Head of caudate nucleus (tissue), 42 donors: ENCODE measurements at regions not wholly inside any gene's neighbourhood (a gene's known extent, or its start where the extent isn't known, plus 50 kb on each side); places are given as distances from the start of the nearest gene placed in this dataset.
A peak's percentile ranks its signal among the peaks of the same experiment; 100 is the strongest.
"Not testable (repeated sequence)": the region's sequence is repeated elsewhere in the genome, so short reads cannot be mapped to it uniquely, and the experiment has no call there.

Source experiments
- DNase-seq, 42 donors: peaks; one replicate each; pipeline versions ENCODE4 v3.0.0 to v3.0.0-alpha.2; 2020 to 2021; ENCODE audit warnings: mixed read lengths in 7 of 42
- intact Hi-C: fragments of 100-400 bp; cut with DNase I; formaldehyde crosslinking; loops from one replicate; pipeline ENCODE4 v1.15.0; 2022

GRCh38 chr13:22932632-22933412 lies 248.0 kb upstream of the SGCG start:
- intact Hi-C loops, result loop anchor here (10.0 kb wide), 1 partner anchor 1422 kb away; no protein-coding TSS in a partner anchor

GRCh38 chr13:22933571-22934181 lies 247.1 kb upstream of the SGCG start:
- intact Hi-C loops, result loop anchor here (10.0 kb wide), 1 partner anchor 1421 kb away; no protein-coding TSS in a partner anchor

More at GRCh38 chr13:22932632-22933412, 248.0 kb upstream of the SGCG start:
- DNase-seq, result not testable (repeated sequence)

GRCh38 chr13:22934744-22935523 lies 245.8 kb upstream of the SGCG start:
- DNase-seq, result no peak

More at GRCh38 chr13:22933571-22934181, 247.1 kb upstream of the SGCG start:
- DNase-seq, result no peak

GRCh38 chr13:22936228-22936627 lies 244.6 kb upstream of the SGCG start:
- intact Hi-C loops, result loop anchor here (10.0 kb wide), 1 partner anchor 1419 kb away; no protein-coding TSS in a partner anchor
- no peak for DNase-seq

More at GRCh38 chr13:22934744-22935523, 245.8 kb upstream of the SGCG start:
- intact Hi-C loops, result loop anchor here (10.0 kb wide), 1 partner anchor 1420 kb away; no protein-coding TSS in a partner anchor

GRCh38 chr13:22937241-22937640 lies 243.5 kb upstream of the SGCG start:
- intact Hi-C loops, result loop anchor here (10.0 kb wide), 1 partner anchor 1418 kb away; no protein-coding TSS in a partner anchor
- DNase-seq, result no peak

GRCh38 chr13:22937953-22938352 lies 242.8 kb upstream of the SGCG start:
- DNase-seq, result no peak
- intact Hi-C loops, result loop anchor here (10.0 kb wide), 1 partner anchor 1417 kb away; no protein-coding TSS in a partner anchor

GRCh38 chr13:22938576-22938975 lies 242.2 kb upstream of the SGCG start:
- intact Hi-C loops, result loop anchor here (10.0 kb wide), 1 partner anchor 1416 kb away; no protein-coding TSS in a partner anchor

GRCh38 chr13:22939157-22939556 lies 241.6 kb upstream of the SGCG start:
- intact Hi-C loops, result loop anchor here (10.0 kb wide), 1 partner anchor 1416 kb away; no protein-coding TSS in a partner anchor
- no peak for DNase-seq

More at GRCh38 chr13:22938576-22938975, 242.2 kb upstream of the SGCG start:
- no peak for DNase-seq

GRCh38 chr13:22940090-22940710 lies 240.6 kb upstream of the SGCG start:
- intact Hi-C loops, result no loop called here

GRCh38 chr13:22940736-22941135 lies 240.0 kb upstream of the SGCG start:
- intact Hi-C loops, result no loop called here
- DNase-seq, result no peak

More at GRCh38 chr13:22940090-22940710, 240.6 kb upstream of the SGCG start:
- DNase-seq, result no peak

GRCh38 chr13:22941495-22941894 lies 239.3 kb upstream of the SGCG start:
- DNase-seq, intact Hi-C loops: not testable (repeated sequence)

GRCh38 chr13:22942831-22943230 lies 237.9 kb upstream of the SGCG start:
- intact Hi-C loops, result not testable (repeated sequence)
- peak in 1 of 42 donors; percentile 33 for DNase-seq

GRCh38 chr13:22944378-22944777 lies 236.4 kb upstream of the SGCG start:
- intact Hi-C loops, result no loop called here
- no peak for DNase-seq

- intact Hi-C loops, result no loop called here
- peak in 1 of 42 donors; percentile 34 for DNase-seq
Observed at GRCh38 chr13:22945321-22946226, 235.2 kb upstream of the SGCG start.

GRCh38 chr13:22948421-22948820 lies 232.4 kb upstream of the SGCG start:
- intact Hi-C loops, result no loop called here
- peak in 1 of 42 donors; percentile 18 for DNase-seq

- intact Hi-C loops, DNase-seq: not testable (repeated sequence)
Observed at GRCh38 chr13:22952018-22952417, 228.8 kb upstream of the SGCG start.

- intact Hi-C loops, DNase-seq: not testable (repeated sequence)
Observed at GRCh38 chr13:22955147-22955546, 225.6 kb upstream of the SGCG start.
